HG03521 (cell line): ENCODE measurements at regions not wholly inside any gene's neighbourhood (a gene's known extent, or its start where the extent isn't known, plus 50 kb on each side); places are given as distances from the start of the nearest gene placed in this dataset.
"Not testable (repeated sequence)": the region's sequence is repeated elsewhere in the genome, so short reads cannot be mapped to it uniquely, and the experiment has no call there.

Experiments used
- ATAC-seq: cut with Tn5 transposase; IDR thresholded peaks from one replicate; pipeline ENCODE4 v1.9.1; 2021; ENCODE audit warnings: mild to moderate bottlenecking, moderate library complexity; ENCODE audit not compliant: unreplicated experiment

DNA sequence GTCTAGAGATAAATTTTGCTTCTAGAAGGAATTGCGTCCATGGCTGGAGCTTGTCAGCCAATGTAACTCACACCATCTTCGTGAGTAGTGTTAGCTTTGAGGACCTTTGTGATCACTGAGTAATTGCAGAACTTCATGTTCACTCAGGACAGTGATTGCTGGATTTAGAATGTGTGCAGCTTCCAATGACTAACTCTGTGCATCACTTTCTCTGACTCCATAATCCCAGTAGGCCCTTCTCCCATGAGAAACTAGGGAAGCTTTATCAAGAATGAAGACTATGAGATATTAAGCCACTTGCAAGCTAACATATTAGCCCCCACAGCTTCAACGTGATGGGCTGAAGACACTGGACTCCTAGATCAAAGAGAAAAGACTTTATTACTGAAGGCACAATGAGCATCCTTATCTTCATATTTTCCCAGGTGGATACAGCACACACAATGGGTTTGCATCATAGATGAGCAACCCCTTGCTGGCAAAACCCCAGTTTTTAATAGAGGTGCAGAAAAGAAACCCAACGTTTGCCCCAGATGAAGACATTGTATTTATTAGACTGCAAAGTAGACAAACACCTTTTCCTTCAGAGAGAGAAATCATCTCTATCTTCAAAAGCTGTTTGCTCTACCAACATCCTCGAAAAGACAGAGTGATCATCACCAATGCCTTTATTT lies 561.0 kb downstream of the LTN1 start:
- no peak for ATAC-seq

DNA sequence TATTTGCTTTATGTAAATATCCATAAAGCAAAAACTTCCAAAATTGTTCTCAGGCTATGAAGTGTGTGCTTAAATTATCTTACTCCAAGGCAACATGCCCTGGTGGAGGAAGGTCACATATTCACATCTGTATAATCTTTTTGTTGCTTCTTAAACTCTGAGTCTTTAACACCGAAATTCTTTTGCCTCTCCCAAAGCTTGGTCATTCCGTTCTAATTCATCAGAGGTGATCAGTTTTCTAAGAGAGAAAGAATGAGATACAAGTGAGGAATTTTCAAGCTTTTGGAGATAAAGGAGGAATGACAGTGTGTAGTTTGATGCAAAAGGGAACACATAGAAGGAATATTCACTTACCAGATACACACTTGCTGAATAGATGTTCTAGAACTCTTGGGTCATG lies 561.7 kb downstream of the LTN1 start:
- ATAC-seq = no peak

- ATAC-seq = no peak
These were observed 563.5 kb downstream of the LTN1 start for GRCh38 chr21:28429161-28429560.

DNA sequence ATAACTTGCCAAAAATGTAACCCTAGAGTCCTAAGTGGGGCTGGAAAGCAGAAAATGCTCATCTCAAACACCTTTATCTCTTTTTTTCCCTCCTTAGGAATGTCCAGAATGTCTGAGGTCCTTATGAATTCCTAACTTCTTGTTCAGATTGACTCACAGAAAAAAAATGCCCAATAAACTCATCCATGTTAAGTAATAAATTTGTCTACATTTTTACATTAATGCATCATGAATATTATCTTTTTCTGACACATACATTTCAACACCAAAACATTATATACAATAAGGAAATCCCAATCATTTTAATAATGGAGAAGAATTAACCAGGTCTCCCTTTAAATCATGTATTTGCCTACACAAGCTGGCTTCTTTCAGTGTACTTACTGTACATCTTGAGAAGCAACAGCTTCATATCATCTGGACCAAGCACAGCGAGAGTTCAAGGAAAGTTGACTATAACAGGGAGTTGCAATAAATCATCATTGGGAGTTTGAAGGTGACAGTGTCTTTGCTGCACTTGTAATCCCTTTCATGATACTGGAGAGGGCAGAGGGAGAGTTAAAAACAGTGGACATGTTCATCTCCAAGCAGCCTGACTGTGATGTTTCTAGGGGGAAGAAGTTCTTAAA lies 565.2 kb downstream of the LTN1 start:
- ATAC-seq = no peak

GRCh38 chr21:28426545-28426944 lies 566.1 kb downstream of the LTN1 start:
- no peak for ATAC-seq

DNA sequence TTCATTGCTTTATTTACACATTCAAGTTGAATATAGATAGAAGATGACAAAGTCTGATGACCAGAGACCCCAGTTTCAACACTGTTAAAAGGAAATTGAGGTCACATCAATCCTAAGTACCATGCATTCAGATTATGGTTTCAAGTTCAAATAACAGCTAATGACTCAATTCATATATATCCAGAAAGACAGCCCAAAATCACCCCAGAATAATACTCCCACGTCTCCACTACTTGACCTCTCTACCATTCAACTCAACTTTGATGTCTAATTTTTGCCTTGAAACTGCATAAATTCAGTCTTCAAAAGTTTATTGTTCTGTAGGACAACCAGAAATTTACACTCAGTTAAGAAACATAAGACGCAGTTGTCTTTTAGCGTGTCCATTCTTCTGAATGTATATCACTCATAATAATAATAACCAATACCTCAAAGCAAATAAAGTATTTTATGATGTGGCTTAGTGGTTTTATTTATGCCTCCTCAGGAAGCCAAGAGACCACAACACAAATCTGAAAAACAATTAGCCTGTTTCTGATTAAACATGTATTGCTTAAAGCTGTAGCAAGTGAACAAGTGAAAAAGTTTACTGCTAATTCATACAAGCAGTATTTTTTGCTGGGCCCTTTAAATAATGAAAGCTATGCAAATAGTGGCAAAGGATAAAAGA lies 569.0 kb downstream of the LTN1 start:
- no peak for ATAC-seq

DNA sequence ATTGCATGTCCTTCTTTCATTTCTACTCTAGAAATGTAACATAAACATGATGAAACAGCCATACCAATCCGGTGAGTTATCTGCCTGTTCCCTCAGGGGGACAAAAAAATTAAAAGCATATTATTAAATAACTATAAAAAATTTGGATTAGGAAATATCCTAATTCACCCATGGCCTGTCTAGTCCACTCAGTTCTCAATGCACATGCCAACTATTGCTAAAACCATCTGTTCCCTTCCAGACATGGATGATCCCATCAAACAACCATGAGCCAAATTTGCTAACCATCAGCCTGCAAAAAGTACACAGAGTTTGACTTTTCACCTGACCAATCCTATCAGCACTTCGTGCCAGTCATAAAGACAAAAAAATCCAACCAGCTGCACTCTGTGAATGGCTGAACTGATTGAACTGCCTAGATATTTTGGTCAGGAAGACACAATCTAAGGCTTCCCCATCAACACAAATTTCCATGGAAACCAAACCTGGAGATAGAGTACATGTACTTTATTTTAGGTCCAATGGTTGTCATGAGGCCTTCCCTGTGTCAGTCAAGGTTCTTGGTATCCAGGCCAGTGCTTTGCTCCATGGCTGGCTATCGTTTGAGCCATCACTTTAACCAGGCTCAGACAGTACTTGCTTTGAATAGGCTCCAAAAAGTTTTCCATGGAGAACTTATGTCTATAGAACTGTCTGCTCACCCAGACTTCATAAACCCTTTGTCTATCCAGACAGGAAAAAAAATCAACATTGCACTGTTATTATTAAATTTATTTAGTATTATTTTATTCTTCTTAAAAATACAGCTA lies 570.8 kb downstream of the LTN1 start:
- no peak for ATAC-seq

DNA sequence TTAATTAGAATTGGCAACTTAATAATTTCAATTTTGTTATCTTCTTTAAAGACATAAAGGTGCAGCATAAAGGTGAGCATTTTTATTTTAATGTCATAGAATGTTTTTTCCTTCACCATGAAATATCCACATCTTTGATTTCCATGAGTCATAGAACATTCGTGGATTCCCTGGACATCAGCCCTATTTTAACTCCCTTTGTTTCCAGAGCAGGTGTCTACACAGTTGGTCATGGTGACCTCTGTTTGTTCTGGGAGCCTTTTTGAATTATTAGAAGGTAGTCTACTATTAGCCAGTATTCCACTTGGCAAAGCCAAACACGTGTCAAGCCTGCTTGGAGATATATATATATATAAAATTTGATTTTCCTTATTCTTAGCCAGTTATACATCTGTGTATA lies 572.9 kb downstream of the LTN1 start:
- no peak for ATAC-seq

- no peak for ATAC-seq
These were observed 573.8 kb downstream of the LTN1 start for GRCh38 chr21:28418726-28419514.

DNA sequence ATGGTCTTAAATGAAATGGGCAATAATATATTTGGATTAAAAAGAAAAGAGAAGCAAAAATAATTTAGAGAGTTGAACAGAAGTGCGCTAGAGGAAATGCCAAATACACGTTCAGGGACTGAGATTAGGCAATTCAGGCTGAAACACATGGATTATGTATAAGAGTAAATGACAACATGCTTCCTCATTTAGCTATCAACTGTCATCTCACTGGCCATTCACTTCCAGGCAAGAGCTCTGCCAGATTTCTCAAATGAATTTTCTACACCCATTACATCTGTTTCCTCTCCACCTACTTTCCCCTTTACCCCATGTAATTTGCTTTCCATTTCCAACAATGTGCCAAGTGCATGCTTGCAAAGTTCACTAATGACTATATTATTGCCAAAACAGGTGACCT lies 582.4 kb downstream of the LTN1 start:
- no peak for ATAC-seq

DNA sequence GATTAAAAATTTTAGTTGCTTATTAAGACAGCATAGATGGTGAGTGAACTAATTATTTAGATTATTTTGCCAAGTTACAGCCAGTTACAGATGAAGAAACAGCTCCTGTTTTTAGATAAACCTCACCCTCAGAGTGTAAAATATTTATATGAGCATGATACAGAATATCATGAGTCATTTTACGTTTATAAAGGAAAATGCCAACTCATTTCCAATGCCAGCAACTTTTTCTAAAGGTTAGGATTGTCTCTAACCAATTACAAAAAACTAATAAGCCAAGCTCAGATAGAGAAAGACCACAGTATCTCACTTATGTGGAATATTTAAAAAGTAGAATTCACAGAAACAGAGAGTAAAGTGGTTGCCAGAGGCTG lies 590.1 kb downstream of the LTN1 start:
- ATAC-seq = no peak

DNA sequence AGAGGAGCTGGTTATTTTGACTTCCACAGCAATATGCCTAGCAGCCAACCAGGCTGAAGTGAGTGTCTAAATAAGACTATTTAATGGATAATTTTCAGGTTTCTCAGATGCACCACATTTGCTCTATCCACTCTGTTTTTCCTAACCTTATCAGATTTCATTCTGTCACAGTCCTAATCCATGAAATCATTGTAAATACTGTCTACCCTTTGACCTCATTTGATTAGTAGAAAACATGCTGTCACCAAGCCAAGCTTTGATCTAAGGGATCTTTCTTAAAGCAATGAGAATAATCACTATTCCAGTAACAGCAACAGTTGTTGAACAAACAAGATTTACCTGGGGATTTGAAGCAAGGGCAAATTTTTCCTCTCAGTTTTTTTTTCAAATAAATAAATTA lies 595.6 kb downstream of the LTN1 start:
- ATAC-seq = no peak

DNA sequence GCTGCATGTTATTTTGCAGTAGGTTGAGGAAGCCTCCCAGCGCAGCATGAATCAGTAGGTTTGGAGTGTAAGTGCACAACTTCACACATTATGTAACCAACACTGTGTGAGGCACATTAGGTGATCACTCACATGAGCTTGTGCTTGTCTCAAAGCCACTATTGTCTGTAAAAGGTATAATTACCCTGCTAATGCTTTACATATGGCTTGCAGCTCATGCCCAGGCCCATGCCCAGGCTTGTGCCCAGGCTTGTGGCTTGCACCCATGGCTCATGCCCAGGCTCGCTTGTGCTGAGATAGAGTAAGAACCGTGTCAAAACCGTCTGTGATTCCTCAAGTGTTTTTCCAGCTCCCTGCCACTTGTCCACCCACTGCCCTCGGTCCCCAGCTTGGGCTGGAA lies 596.3 kb downstream of the LTN1 start:
- no peak for ATAC-seq

- ATAC-seq = no peak
These were observed 599.4 kb downstream of the LTN1 start for GRCh38 chr21:28393279-28393678.

- no peak for ATAC-seq
These were observed 600.5 kb downstream of the LTN1 start for GRCh38 chr21:28391938-28392849.

DNA sequence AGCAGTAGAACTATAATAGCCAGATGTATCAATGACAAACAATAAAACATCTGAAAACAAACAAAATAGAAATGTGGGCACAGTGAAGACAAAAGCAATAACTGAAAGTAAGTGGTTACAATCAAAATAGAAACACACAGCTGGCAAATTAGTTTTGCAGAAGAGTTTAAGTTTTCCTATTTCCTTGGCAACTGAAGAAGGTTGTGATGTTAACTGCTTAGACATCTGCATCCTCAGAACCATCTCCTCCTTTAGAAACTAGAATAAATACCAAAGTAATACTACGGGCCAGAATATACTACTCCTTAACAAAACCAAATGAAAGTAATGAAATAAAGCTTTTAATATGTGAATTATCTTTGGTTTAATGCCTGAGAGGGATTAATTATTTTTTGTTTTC lies 605.5 kb downstream of the LTN1 start:
- ATAC-seq = no peak

- no peak for ATAC-seq
These were observed 606.8 kb downstream of the LTN1 start for GRCh38 chr21:28385845-28386244.

DNA sequence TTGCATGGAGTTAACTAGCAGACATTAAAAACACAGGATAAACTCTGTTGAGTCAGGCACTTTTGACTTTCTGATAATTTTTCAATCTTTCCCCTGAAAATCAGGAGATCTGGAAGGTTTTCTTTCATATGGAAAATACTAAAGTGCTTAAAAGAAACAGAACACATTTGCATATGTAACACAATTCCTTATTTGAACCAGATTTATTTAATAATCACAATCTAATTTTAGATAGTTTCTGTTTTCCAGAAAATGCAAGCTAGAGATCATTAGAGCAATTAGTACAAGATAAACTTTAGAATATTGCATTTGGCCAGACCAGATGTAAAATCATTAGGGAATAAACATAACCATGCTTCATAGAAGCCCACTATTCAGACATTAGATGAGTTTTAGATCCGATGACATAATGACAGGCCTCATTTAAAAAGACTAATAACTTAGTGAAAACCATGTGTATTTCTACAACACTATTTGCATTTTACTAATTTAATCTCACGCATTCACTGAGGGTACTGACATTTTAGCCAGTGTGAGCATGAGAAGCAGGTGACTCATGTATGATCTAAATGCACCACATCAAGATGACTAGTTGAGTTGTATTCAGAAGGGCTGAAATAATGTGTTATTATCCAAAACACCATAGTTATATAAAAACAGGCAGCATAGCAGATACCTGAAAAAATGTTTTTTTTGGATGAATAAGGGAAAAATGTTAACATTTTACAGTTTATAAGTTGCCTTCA lies 611.5 kb downstream of the LTN1 start:
- not testable (repeated sequence) for ATAC-seq

DNA sequence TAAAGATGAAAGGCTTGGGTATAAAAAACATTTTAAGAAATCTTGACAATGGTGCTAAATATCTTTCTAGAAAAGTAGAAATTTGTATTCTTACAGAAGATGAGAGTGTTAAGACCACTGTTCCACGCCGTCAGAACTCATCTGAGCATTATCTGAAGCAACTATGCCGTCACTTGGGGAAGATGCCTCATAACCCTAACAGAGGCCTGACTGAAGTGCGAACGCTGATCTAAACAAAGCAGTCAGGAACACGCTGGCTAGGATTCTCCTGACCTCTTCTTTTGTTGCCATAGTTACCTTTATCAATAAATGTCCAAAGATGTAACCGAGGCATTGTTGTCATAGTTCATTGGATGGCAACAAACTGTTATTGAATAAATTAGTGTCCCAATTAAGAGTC lies 612.4 kb downstream of the LTN1 start:
- no peak for ATAC-seq
